Testis (tissue), 2 donors: ENCODE measurements at regions not wholly inside any gene's neighbourhood (a gene's known extent, or its start where the extent isn't known, plus 50 kb on each side); places are given as distances from the start of the nearest gene placed in this dataset.

Experiments
- CTCF ChIP-seq, 3 experiments: fragments of 450-650 bp in 2 of 3; fragments of 200-600 bp in 1 of 3; sonication (generic) in 1 of 3; IDR thresholded peaks; one replicate each; pipeline ENCODE4 v1.5.1; 2016 to 2019; ENCODE audit warnings: antibody characterized with exemption in 3 of 3, mild to moderate bottlenecking in 2 of 3, moderate library complexity in 1 of 3
- POLR2A ChIP-seq: fragments of 450-650 bp; IDR thresholded peaks from one replicate; pipeline ENCODE4 v1.6.1; 2017; ENCODE audit warnings: antibody characterized with exemption, mild to moderate bottlenecking, moderate library complexity

- TF ChIP-seq CTCF (IDR thresholded peaks at IDR 0.05), result no peak
- no peak for TF ChIP-seq POLR2A
These were observed 335.1 kb downstream of the EFHB start for GRCh38 chr3:19598870-19599269.
